Liver (tissue), 8 donors: ENCODE measurements at regions not wholly inside any gene's neighbourhood (a gene's known extent, or its start where the extent isn't known, plus 50 kb on each side); places are given as distances from the start of the nearest gene placed in this dataset.

Experiments used
- DNase-seq: peaks from one replicate; pipeline ENCODE4 v3.0.0-alpha.2; 2017; ENCODE audit warnings: low spot score
- H3K27ac ChIP-seq, 2 donors: one replicate each; pipeline ENCODE4 v1.7.0; 2013; ENCODE audit warnings: inconsistent platforms in 2 of 2, low read length in 2 of 2, control low read depth in 1 of 2, low read depth in 1 of 2, mild to moderate bottlenecking in 1 of 2
- H3K27me3 ChIP-seq, 4 donors: one replicate each; pipeline versions ENCODE4 v1.6.1 to v1.7.0; 2013; ENCODE audit warnings: low read length in 3 of 4, inconsistent platforms in 1 of 4, mild to moderate bottlenecking in 1 of 4, moderate library complexity in 1 of 4; ENCODE audit not compliant: control insufficient read depth in 4 of 4, insufficient read depth in 4 of 4
- H3K36me3 ChIP-seq, 4 donors: one replicate each; pipeline versions ENCODE4 v1.6.1 to v1.7.0; 2013; ENCODE audit warnings: low read length in 3 of 4, mild to moderate bottlenecking in 3 of 4, low read depth in 1 of 4, moderate library complexity in 1 of 4; ENCODE audit not compliant: control insufficient read depth in 4 of 4, insufficient read depth in 3 of 4
- H3K4me1 ChIP-seq, 4 donors: one replicate each; pipeline versions ENCODE4 v1.6.1 to v1.7.0; 2013; ENCODE audit warnings: low read length in 3 of 4, mild to moderate bottlenecking in 3 of 4, moderate library complexity in 1 of 4; ENCODE audit not compliant: control insufficient read depth in 4 of 4, insufficient read depth in 4 of 4
- H3K4me3 ChIP-seq, 3 donors: one replicate each; pipeline versions ENCODE4 v1.6.1 to v1.7.0; 2013; ENCODE audit warnings: low read length in 3 of 3, control low read depth in 1 of 3, low read depth in 1 of 3, mild to moderate bottlenecking in 1 of 3
- H3K9ac ChIP-seq, 2 donors: one replicate each; pipeline ENCODE4 v1.7.0; 2013; ENCODE audit warnings: low read length in 2 of 2, mild to moderate bottlenecking in 2 of 2, moderate library complexity in 2 of 2, control low read depth in 1 of 2, low read depth in 1 of 2
- H3K9me3 ChIP-seq, 4 donors: one replicate each; pipeline versions ENCODE4 v1.6.1 to v1.7.0; 2013; ENCODE audit warnings: low read length in 3 of 4; ENCODE audit not compliant: control insufficient read depth in 4 of 4
- ATF3 ChIP-seq: IDR thresholded peaks from 2 replicates; pipeline ENCODE4 v1.6.1; 2016; ENCODE audit warnings: antibody characterized with exemption
- CTCF ChIP-seq: fragments of 150-350 bp; IDR thresholded peaks from 2 replicates; pipeline ENCODE4 v1.5.1; 2017; ENCODE audit warnings: improper control_type of control experiment, low read depth, low read length; ENCODE audit not compliant: missing input control
- EGR1 ChIP-seq, 2 donors: IDR thresholded peaks; 2 replicates each; pipeline ENCODE4 v1.6.1; 2016 to 2018; ENCODE audit warnings: antibody characterized with exemption in 2 of 2, low read depth in 2 of 2
- FOXA1 ChIP-seq: IDR thresholded peaks from 2 replicates; pipeline ENCODE4 v1.6.1; 2016; ENCODE audit warnings: antibody characterized with exemption
- FOXA2 ChIP-seq: IDR thresholded peaks from 2 replicates; pipeline ENCODE4 v1.6.1; 2016; ENCODE audit warnings: antibody characterized with exemption
- HNF4A ChIP-seq, 2 donors: conservative IDR thresholded peaks; 2 replicates each; pipeline ENCODE4 v1.6.1; 2016; ENCODE audit warnings: antibody characterized with exemption in 2 of 2, mild to moderate bottlenecking in 2 of 2
- JUND ChIP-seq, 2 donors: IDR thresholded peaks; 2 replicates each; pipeline ENCODE4 v1.6.1; 2016; ENCODE audit warnings: antibody characterized with exemption in 2 of 2
- RAD21 ChIP-seq, 2 donors: IDR thresholded peaks; 2 replicates each; pipeline ENCODE4 v1.6.1; 2016; ENCODE audit warnings: antibody characterized with exemption in 2 of 2, mild to moderate bottlenecking in 2 of 2
- REST ChIP-seq: IDR thresholded peaks from 2 replicates; pipeline ENCODE4 v1.6.1; 2016; ENCODE audit warnings: antibody characterized with exemption, mild to moderate bottlenecking
- RXRA ChIP-seq, 2 donors: IDR thresholded peaks; 2 replicates each; pipeline ENCODE4 v1.6.1; 2017 to 2018; ENCODE audit warnings: antibody characterized with exemption in 2 of 2, mild to moderate bottlenecking in 1 of 2
- SP1 ChIP-seq: IDR thresholded peaks from 2 replicates; pipeline ENCODE4 v1.6.1; 2018; ENCODE audit warnings: antibody characterized with exemption, mild to moderate bottlenecking
- WGBS: extraction: QIAGEN DNeasy Blood & Tissue Kit; methylation state at CpG from one replicate; pipeline ENCODE4 v1.1.7; 2013; 5-methylcytosine and 5-hydroxymethylcytosine counted together
- donor health status: healthy.
- donor health status: healthy.
- donor health status: healthy.
- donor health status: healthy.
- donor health status: healthy.

- no peak for DNase-seq
- TF ChIP-seq EGR1 (IDR thresholded peaks at IDR 0.05; ENCODE audit: low read depth in 2 of 2) (no peak), REST (no peak), RXRA (IDR thresholded peaks at IDR 0.05) (no peak), CTCF (no peak)
- Histone ChIP-seq H3K36me3 (no peaks in the 10 kb centered on the region), H3K9me3 (no peaks in the 10 kb centered on the region), H3K9ac (no peak overlapping the region), H3K4me3 (no peak overlapping the region), H3K27ac (no peak overlapping the region), H3K4me1 (no peaks in the 10 kb centered on the region), H3K27me3 (no peaks in the 10 kb centered on the region)
- WGBS, result 63% methylated on average over 7 of the region's 7 CpGs
Measured at GRCh38 chr7:4519819-4520520, 162.1 kb upstream of the FOXK1 start.

GRCh38 chr7:4523219-4523618, 158.9 kb upstream of the FOXK1 start:
- Histone ChIP-seq H3K27me3 (no peaks in the 10 kb centered on the region), H3K36me3 (no peaks in the 10 kb centered on the region), H3K9ac (no peak overlapping the region), H3K9me3 (no peaks in the 10 kb centered on the region), H3K4me3 (no peak overlapping the region), H3K4me1 (no peaks in the 10 kb centered on the region), H3K27ac (no peak overlapping the region)
- TF ChIP-seq ATF3 (no peak), FOXA2 (no peak), RAD21 (IDR thresholded peaks at IDR 0.05) (no peak), RXRA (IDR thresholded peaks at IDR 0.05) (no peak), JUND (IDR thresholded peaks at IDR 0.05) (no peak), HNF4A (conservative IDR thresholded peaks at IDR 0.05) (no peak), SP1 (no peak), CTCF (no peak), FOXA1 (no peak)
- no peak for DNase-seq
